ENCODE measurements at regions not wholly inside any gene's neighbourhood (a gene's known extent, or its start where the extent isn't known, plus 50 kb on each side); places are given as distances from the start of the nearest gene placed in this dataset.
"Not testable (repeated sequence)": the region's sequence is repeated elsewhere in the genome, so short reads cannot be mapped to it uniquely, and the experiment has no call there.

DNA sequence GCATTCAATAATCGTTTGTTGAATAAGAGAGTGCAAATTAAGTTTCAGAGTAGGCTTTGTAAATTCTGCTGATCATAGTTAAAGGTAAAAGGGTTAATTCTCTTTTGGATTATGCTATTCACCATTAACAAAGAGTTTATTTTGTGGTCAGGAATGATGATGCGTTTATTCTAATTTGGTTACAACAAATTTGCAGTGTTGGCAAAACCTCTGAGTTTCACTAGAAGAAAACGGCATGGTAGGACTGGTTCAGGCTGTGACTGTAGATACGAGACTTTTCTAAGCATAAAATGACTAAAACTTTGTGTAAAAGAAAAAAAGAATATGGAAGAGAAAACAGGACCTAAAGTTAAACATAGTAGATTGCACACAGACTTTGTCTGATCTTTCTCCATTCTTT, 234.7 kb downstream of the TLR4 start:
- DNase-seq (ENCODE audit: low spot score), result no peak

GRCh38 chr9:117944750-117945149, 240.5 kb downstream of the TLR4 start:
- DNase-seq (ENCODE audit: low spot score), result not testable (repeated sequence)

DNA sequence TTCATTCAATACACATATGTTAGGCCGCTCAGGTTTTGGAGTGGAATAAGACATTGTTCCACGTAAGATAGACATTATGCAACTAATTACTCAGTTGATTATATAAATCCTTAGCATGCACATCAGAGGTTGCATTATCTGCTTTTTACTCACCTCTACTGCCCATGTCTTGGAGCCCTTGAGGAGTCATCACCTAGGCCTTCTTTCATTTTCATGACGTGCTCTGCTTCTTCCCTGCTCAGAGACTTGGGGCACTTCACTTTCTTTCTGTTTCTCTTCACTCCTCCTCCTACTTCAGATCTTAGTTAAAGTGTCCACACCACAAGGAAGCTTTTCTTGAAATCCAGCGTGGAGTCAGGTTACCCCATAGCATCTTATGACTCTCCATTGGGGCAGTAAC, 241.1 kb downstream of the TLR4 start:
- no peak for DNase-seq (ENCODE audit: low spot score)

DNA sequence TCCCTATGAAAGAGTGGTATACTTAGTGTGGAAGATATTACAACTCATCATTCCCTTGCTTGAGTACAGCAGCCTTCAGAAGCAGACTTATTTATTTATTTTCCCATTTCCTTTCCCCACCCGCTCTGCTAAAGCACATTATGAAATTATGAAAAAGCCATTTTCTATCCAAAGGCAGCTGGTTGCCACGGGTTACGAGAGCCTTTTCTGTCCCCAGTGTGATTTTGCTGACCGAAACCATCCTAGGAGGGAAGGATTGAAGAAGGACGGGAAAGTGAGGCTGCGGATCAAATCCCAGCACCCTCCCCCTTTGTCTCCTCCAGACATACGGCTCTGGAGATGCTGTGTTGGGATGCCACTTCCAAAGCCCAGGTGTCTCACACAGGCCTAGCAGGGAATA, 246.9 kb downstream of the TLR4 start:
- no peak for DNase-seq (ENCODE audit: low spot score)

DNA sequence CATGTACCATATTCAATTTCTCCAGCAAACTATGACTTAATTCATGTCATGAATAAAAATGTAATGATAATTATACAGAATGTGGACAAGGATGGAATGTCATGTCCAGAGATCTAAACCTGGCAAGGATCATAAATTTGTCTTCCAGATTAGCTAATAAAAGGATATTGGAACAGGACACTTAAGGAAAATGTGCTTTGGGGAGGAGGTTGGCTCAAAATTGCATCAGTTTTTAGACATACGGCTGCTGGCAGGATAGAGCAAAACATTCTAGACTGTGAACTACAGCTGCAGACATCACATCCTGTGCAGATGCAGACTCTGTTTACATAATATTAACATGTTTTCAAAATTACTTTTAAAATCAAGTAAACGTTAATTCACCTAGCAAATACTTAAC, 248.4 kb downstream of the TLR4 start:
- no peak for DNase-seq (ENCODE audit: low spot score)

GRCh38 chr9:117957267-117957666, 253.1 kb downstream of the TLR4 start:
- DNase-seq (ENCODE audit: low spot score), result no peak

DNA sequence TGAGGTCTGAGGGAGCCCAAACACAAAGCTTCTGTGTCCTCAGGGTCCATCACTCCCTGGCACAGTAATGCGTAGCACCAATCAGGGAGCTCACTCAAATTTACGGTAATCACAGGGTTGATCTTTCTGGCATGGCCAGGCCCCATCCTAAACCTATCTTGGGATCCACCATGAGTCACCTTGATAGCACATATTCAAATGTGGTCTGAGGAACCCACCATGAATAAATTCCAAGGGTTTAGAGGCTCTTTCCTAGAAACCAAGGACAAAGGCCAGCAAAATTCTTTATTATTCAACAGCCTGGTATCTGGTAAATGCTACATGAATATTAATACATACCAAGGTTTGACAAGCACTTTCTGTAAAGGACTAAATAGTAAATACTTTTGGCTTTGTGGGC, 254.5 kb downstream of the TLR4 start:
- no peak for DNase-seq (ENCODE audit: low spot score)

- no peak for DNase-seq (ENCODE audit: low spot score)
Observed at GRCh38 chr9:117963493-117964090, 259.4 kb downstream of the TLR4 start.

DNA sequence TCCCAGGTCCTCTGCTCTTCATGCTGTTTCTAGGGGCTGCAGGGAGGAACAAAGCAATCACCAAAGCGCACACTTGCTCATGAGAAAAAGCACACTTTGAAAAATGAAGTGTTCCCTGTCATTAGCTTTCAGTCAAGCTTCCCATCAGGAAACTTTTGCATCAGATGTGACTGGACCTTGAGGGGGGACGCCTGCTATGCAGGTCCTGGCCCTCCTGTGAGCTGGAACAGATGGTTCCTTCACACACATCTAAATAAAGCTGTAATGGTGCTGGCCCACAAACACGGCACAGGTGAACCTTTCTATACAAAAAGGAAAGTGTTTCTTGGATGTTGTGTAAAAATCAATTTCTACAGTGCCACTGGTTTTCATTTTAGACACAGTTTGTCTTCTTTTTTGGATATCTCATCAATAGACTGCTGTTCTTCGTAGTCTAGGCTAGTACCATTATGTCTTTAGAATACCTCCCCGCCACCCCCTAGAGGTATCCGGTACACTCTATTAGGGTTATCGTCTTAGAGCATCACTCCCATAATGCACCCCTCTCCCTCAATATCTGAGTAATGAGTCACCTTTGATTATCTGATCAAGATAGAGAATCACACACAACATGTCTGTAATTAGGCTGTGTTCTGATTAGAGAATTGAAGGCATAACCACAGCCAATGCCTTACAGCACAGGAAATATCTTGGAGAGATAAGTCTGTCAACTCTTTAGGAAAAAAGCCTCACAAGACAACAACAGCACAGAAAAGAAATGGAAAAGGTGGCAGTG, 266.3 kb downstream of the TLR4 start:
- DNase-seq (ENCODE audit: low spot score), result no peak

GRCh38 chr9:117974108-117974507, 269.9 kb downstream of the TLR4 start:
- no peak for DNase-seq (ENCODE audit: low spot score)

DNA sequence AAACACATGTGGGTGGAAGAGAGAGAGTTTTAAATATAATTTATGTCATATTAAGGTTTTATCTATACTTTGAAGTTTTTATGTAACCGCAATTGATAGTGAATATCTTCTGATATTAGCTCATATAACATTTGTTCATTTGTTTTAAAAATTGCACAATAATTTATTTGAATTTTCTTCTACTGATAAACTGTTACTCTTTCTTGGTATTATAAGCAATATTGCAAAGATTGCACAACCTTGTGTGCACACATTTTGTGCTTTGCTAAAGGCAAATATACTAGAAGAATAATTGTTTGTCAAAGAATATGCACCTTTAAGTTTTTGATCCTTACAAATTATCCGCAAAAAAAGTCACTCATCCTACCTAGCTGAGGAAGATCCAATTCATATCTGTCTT, 275.7 kb downstream of the TLR4 start:
- no peak for DNase-seq (ENCODE audit: low spot score)

DNA sequence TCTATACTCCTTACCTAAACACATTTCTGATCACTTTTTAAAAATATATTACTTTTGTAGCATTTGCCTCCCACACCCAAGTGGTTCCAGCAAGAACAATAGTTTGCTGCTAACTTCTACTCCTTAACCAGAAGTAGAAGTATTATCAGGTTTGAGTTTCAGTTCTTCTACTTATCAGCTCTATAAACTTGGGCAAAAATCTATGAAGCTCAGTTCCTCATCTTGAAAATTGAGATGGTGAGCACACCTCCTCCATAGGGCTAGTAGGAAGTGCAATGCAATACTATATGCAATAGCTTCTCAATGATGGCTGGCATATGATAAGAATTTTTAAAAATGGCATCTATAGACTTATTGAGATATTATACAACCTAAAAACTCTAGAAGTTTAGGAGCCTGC, 283.7 kb downstream of the TLR4 start:
- no peak for DNase-seq (ENCODE audit: low spot score)

DNA sequence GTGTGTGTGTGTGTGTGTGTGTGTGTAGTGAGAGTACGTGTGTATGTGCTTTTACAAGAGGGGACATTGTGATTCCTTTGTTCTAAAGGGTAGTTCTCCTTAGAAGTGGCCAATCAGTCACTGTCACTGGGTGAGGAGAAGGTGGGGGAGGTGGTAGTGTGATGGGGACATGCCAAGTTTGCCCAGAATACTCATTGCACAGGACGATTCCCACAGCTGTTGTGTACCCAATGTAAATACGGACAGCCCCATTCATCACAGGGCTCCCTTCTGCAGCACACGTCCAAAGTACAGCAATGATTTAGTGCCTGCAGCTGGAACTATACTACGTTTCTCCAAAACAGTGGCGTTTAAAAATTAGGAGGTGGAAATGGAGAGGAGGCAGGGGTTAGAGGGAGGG, 287.8 kb downstream of the TLR4 start:
- no peak for DNase-seq (ENCODE audit: low spot score)

- DNase-seq (ENCODE audit: low spot score), result no peak
Observed at GRCh38 chr9:118000581-118000980, 296.4 kb downstream of the TLR4 start.

DNA sequence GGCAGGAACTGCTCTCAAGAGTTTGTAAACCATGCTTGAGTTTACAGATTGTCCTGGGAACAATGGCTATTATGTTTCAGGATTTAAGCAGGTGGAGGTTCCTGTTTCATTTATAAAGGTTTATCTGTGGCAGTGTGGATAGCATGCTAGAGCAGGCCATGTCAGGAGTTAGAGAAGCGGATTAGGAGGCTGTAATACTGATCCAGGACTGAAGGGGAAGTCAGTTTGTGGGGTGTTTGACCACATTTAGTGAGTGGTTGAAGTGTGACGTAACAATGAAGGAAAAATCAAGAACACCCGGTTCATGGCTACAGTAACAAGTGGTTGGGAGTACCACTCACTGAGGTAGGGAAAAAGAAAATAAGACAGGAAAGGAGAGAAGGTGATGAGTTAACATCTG, 299.0 kb downstream of the TLR4 start:
- no peak for DNase-seq (ENCODE audit: low spot score)

- DNase-seq (ENCODE audit: low spot score), result no peak
Observed at GRCh38 chr9:118008246-118008645, 304.0 kb downstream of the TLR4 start.

DNA sequence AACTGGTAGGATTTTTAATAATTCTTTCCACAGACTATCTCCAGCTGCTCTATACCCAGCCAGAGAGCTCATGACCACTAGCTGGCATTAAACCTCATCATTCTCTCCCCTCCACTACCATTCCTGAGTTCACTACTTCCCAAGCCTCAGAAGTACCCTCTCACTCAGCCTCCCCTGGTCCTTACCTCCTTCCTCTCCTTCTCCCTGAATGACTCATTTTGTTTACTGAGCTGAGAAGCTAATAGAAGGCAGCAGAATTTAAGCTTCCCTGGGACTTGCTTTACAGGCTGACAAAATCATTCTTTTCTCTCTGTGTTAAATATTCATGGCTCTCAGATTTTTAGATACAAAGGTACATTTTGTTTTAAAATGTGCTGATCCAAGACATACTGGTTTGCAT, 305.4 kb downstream of the TLR4 start:
- DNase-seq (ENCODE audit: low spot score), result no peak

GRCh38 chr9:118017607-118018122, 313.5 kb downstream of the TLR4 start:
- no peak for DNase-seq (ENCODE audit: low spot score)

- no peak for DNase-seq (ENCODE audit: low spot score)
Observed at GRCh38 chr9:118023644-118024043, 319.4 kb downstream of the TLR4 start.

GRCh38 chr9:118028225-118028624, 324.0 kb downstream of the TLR4 start:
- no peak for DNase-seq (ENCODE audit: low spot score)

DNA sequence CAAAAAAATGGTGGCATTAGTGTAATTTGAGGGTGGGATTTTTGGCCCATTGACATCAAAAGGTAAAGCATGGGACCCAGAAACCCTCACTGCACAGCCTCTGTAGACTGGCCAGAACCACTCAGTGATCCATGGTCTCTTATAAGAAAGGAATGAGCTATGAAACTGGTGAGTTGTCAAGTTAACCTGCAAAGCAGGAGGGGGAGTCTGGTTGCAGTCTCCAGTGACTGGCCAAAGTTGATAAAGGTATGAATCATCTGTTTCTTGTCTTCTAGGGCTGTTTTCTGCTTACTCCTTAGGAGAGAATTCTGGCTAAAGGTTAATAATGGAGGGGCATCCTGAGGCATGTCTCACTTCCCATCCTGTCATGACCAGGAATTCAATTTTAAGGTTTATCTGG, 325.2 kb downstream of the TLR4 start:
- no peak for DNase-seq (ENCODE audit: low spot score)

GRCh38 chr9:118034701-118035100, 330.5 kb downstream of the TLR4 start:
- no peak for DNase-seq (ENCODE audit: low spot score)

DNA sequence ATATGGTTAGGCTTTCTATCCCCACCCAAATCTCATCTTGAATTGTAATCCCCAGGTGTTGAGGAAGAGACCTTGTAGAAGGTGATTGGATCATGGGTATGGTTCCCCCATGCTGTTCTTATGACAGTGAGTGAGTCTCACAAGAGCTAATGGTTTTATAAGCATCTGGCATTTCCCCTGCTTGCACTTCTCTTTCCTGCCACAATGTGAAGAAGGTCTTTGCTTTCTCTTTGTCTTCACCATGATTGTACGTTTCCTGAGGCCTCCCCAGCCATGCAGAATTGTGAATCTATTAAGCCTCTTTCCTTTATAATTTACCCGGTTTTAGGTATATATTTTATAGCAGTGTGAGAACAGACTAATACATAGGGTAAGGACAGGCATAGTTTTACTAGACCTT, 334.5 kb downstream of the TLR4 start:
- DNase-seq (ENCODE audit: low spot score), result no peak
